SU-DHL-6 (cell line): ENCODE measurements at regions not wholly inside any gene's neighbourhood (a gene's known extent, or its start where the extent isn't known, plus 50 kb on each side); places are given as distances from the start of the nearest gene placed in this dataset.

Experiments used
- H2AFZ ChIP-seq: fragments of 200-600 bp; sonication (generic); 2 replicates; pipeline ENCODE4 v1.6.1; 2014; ENCODE audit warnings: low read depth, mild to moderate bottlenecking, moderate library complexity, mixed read lengths, antibody characterized with exemption, low read length; ENCODE audit not compliant: severe bottlenecking
- H3F3A ChIP-seq: fragments of 200-600 bp; shearing (Covaris generic); 2 replicates; pipeline ENCODE4 v1.6.0; 2016; ENCODE audit warnings: antibody characterized with exemption, mild to moderate bottlenecking; ENCODE audit not compliant: insufficient read depth
- H3K27ac ChIP-seq: fragments of 200-600 bp; sonication (generic); 2 replicates; pipeline ENCODE4 v1.5.1; 2016; ENCODE audit warnings: low read depth, mild to moderate bottlenecking, low read length, moderate library complexity, mixed read lengths
- H3K27me3 ChIP-seq: fragments of 200-600 bp; sonication (generic), shearing (Covaris generic); 2 replicates; pipeline ENCODE4 v1.6.0; 2014; ENCODE audit warnings: mild to moderate bottlenecking, low read length
- H3K36me3 ChIP-seq: fragments of 200-600 bp; sonication (generic); 2 replicates; pipeline ENCODE4 v1.6.1; 2014; ENCODE audit warnings: mild to moderate bottlenecking, low read length, mixed read lengths
- H3K4me2 ChIP-seq: fragments of 300-600, 200-600 bp; shearing (Covaris generic), sonication (generic); 2 replicates; pipeline ENCODE4 v1.6.0; 2014; ENCODE audit warnings: low read length, low read depth, mild to moderate bottlenecking; ENCODE audit not compliant: poor library complexity, severe bottlenecking
- H3K4me3 ChIP-seq: fragments of 200-600 bp; sonication (generic); 2 replicates; pipeline ENCODE4 v1.5.1; 2014; ENCODE audit warnings: antibody characterized with exemption, low read length, mild to moderate bottlenecking, mixed read lengths; ENCODE audit not compliant: insufficient read depth, poor library complexity, severe bottlenecking
- H3K79me2 ChIP-seq: fragments of 200-600 bp; sonication (generic); 2 replicates; pipeline ENCODE4 v1.6.1; 2014; ENCODE audit warnings: mild to moderate bottlenecking, low read length, moderate library complexity; ENCODE audit not compliant: insufficient read depth
- H3K9ac ChIP-seq: fragments of 200-600 bp; sonication (generic); 2 replicates; pipeline ENCODE4 v1.7.0; 2014; ENCODE audit warnings: mild to moderate bottlenecking, low read length
- H3K9me2 ChIP-seq: fragments of 200-600 bp; sonication (generic); replicated peaks from 2 replicates; pipeline ENCODE4 v1.6.1; 2014; ENCODE audit warnings: low read length; ENCODE audit not compliant: insufficient read depth
- H3K9me3 ChIP-seq: fragments of 200-600 bp; sonication (generic); 2 replicates; pipeline ENCODE4 v1.6.1; 2014; ENCODE audit warnings: low read length, mixed read lengths; ENCODE audit not compliant: insufficient read depth
- H4K20me1 ChIP-seq: fragments of 200-600 bp; sonication (generic); 2 replicates; pipeline ENCODE4 v1.6.1; 2014; ENCODE audit warnings: low read depth, mild to moderate bottlenecking, antibody characterized with exemption, low read length, moderate library complexity, mixed read lengths
- EZH2phosphoT487 ChIP-seq: fragments of 200-600 bp; sonication (generic), shearing (Covaris generic); conservative IDR thresholded peaks from 2 replicates; pipeline ENCODE4 v1.6.1; 2018; ENCODE audit warnings: mild to moderate bottlenecking, antibody characterized with exemption, low read length, moderate library complexity, mixed read lengths
- TF ChIP-seq, protein P1 (sequence below): fragments of 200-600 bp; sonication (generic); IDR thresholded peaks from one replicate; pipeline ENCODE4 v1.5.1; 2017; ENCODE audit warnings: antibody characterized with exemption, mild to moderate bottlenecking, low read length, moderate library complexity; ENCODE audit not compliant: insufficient read depth, poor library complexity, severe bottlenecking

DNA sequence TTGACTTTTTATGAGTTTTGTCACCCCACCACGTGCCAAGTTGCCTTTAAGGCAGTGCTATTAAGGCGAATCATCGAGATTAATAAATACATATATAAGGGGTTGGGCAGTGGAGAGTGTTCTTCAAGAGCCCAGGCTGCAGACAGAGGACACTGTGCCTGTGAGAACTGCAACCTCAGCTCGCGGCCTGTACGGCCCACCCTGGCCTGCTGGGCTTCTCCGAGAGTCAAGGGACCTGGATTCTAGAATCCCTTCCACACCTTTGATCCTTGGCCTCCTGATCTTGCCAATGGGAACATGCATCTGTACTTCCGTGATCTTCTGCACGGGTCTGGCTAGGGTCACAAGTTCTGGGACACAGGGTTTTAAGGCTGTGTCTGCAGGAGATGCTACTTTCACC is 54.5 kb downstream of the IRX5 start:
- no peaks in the 10 kb centered on the region for H4K20me1 ChIP-seq
- H3K4me3 ChIP-seq = no peak overlapping the region

GRCh38 chr16:54985668-54986067 is 55.0 kb downstream of the IRX5 start:
- Histone ChIP-seq H3K4me2 (no peak overlapping the region), H3K9me2 (no peaks in the 10 kb centered on the region), H3K79me2 (no peaks in the 10 kb centered on the region), H3F3A (no peaks in the 10 kb centered on the region), H2AFZ (no peak overlapping the region), H3K27ac (no peak overlapping the region), H3K9ac (no peak overlapping the region), H3K27me3 (no peaks in the 10 kb centered on the region), H3K9me3 (no peaks in the 10 kb centered on the region), H4K20me1 (no peaks in the 10 kb centered on the region), H3K4me3 (no peak overlapping the region), H3K36me3 (no peaks in the 10 kb centered on the region)
- TF ChIP-seq, protein P1, sequence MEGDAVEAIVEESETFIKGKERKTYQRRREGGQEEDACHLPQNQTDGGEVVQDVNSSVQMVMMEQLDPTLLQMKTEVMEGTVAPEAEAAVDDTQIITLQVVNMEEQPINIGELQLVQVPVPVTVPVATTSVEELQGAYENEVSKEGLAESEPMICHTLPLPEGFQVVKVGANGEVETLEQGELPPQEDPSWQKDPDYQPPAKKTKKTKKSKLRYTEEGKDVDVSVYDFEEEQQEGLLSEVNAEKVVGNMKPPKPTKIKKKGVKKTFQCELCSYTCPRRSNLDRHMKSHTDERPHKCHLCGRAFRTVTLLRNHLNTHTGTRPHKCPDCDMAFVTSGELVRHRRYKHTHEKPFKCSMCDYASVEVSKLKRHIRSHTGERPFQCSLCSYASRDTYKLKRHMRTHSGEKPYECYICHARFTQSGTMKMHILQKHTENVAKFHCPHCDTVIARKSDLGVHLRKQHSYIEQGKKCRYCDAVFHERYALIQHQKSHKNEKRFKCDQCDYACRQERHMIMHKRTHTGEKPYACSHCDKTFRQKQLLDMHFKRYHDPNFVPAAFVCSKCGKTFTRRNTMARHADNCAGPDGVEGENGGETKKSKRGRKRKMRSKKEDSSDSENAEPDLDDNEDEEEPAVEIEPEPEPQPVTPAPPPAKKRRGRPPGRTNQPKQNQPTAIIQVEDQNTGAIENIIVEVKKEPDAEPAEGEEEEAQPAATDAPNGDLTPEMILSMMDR = no peak
- TF ChIP-seq EZH2phosphoT487 = no peak

More for the DNA sequence above, 54.5 kb downstream of the IRX5 start:
- Histone ChIP-seq H3K9me3 (no peaks in the 10 kb centered on the region), H3F3A (no peaks in the 10 kb centered on the region), H3K36me3 (no peaks in the 10 kb centered on the region), H3K27me3 (no peaks in the 10 kb centered on the region), H3K9ac (no peak overlapping the region), H3K4me2 (no peak overlapping the region), H2AFZ (no peak overlapping the region), H3K79me2 (no peaks in the 10 kb centered on the region), H3K9me2 (no peaks in the 10 kb centered on the region), H3K27ac (no peak overlapping the region)
- no peak for TF ChIP-seq EZH2phosphoT487
- TF ChIP-seq, protein P1 = no peak

DNA sequence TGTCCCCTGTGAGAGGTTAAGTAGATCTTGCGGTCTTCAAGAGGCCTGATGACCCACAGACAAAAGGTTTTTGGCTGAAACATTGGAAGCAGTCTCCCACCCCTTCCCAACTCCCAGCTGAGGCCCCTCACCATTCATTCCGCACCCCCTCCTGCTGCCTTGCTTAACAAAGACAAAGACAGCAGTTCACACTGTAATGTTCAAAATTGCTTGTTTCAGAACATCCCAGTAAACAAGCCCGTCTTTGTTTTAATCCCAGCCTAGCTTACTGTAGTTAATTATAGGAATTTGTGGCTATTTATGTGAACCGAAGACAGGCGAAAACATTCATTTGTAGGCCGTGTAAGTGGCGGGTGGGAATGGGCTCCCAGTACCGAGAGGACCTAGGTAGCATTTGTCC is 55.7 kb downstream of the IRX5 start:
- Histone ChIP-seq H3K9me3 (no peaks in the 10 kb centered on the region), H3K79me2 (no peaks in the 10 kb centered on the region), H3K4me2 (no peak overlapping the region), H3K9ac (no peak overlapping the region), H3K9me2 (no peaks in the 10 kb centered on the region), H3F3A (no peaks in the 10 kb centered on the region), H3K36me3 (no peaks in the 10 kb centered on the region), H4K20me1 (no peaks in the 10 kb centered on the region), H3K27ac (no peak overlapping the region), H3K27me3 (no peaks in the 10 kb centered on the region), H3K4me3 (no peak overlapping the region), H2AFZ (no peak overlapping the region)
- TF ChIP-seq EZH2phosphoT487 = no peak
- TF ChIP-seq, protein P1 = no peak

DNA sequence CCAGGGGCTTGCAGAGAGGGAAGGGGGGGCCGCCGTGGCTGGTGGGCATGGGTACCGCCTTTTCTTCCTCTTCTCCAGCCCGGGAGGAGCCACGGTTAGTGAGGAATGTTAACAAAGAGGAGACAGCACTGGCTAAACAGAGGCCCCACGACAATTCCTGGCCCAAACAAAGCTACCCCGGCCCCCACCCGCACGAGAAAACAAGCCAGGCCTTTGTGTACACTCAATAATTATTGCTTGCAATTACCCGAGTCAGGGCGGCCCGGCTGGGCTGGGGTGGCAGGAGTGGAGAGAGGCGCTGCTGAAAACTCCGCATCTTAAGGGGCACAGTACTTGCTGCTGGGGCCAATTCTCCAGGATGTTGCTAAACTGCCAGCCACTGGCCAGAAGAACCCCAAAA is 56.4 kb downstream of the IRX5 start:
- Histone ChIP-seq H3K4me2 (no peak overlapping the region), H3K9ac (no peak overlapping the region), H4K20me1 (no peaks in the 10 kb centered on the region), H3K9me2 (no peaks in the 10 kb centered on the region), H2AFZ (no peak overlapping the region), H3K9me3 (no peaks in the 10 kb centered on the region), H3K4me3 (no peak overlapping the region), H3F3A (no peaks in the 10 kb centered on the region), H3K27me3 (no peaks in the 10 kb centered on the region), H3K27ac (no peak overlapping the region), H3K79me2 (no peaks in the 10 kb centered on the region), H3K36me3 (no peaks in the 10 kb centered on the region)
- TF ChIP-seq, protein P1 = no peak
- TF ChIP-seq EZH2phosphoT487 = no peak
